ENCODE measurements at regions not wholly inside any gene's neighbourhood (a gene's known extent, or its start where the extent isn't known, plus 50 kb on each side); places are given as distances from the start of the nearest gene placed in this dataset.

DNA sequence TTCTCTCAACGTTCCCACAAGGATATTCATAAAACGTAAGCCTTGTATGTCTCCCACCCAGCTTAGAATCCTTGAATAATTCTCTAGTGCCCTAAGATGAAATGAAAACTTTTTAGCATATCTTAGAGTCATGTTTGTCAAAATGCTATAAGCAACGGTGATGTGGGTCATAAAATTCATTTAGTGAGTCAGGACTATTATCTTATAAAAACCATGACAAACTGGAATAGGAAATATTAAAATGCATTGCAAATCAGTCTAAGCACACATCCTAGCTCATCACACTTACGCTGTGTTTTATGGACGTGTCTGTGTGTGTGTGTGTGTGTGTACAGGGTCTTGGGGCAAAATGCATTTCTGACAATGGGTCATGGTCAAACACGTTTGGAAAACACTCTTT, 119.9 kb upstream of the ST6GAL2 start:
- Histone ChIP-seq H3K9ac (ENCODE audit: insufficient read depth, low read length, poor library complexity, severe bottlenecking) (no peak overlapping the region), H2AFZ (ENCODE audit: insufficient read depth, low read depth, low read length, poor library complexity, severe bottlenecking) (no peak overlapping the region), H3K4me1 (ENCODE audit: control insufficient read depth in 1 of 2, insufficient read depth in 2 of 2, low read length in 2 of 2) (no peaks in the 10 kb centered on the region), H3K27ac (ENCODE audit: low read depth in 1 of 2, low read length in 2 of 2) (no peak overlapping the region), H4K20me1 (ENCODE audit: insufficient read depth, low read length) (no peaks in the 10 kb centered on the region), H3K36me3 (replicated peaks in 1 of 2; ENCODE audit: control insufficient read depth in 1 of 2, insufficient read depth in 2 of 2, low read length in 2 of 2) (no peaks in the 10 kb centered on the region), H3K27me3 (ENCODE audit: control insufficient read depth in 2 of 2, insufficient read depth in 2 of 2, low read length in 2 of 2) (no peaks in the 10 kb centered on the region), H3K79me2 (ENCODE audit: insufficient read depth, low read length) (no peaks in the 10 kb centered on the region), H3K9me3 (replicated peaks in 1 of 2; ENCODE audit: control insufficient read depth in 1 of 2, insufficient read depth in 1 of 2, low read length in 2 of 2) (no peaks in the 10 kb centered on the region), H3K4me3 (replicated peaks in 1 of 3; ENCODE audit: low read depth in 2 of 3, low read length in 3 of 3) (no peak overlapping the region), H3K4me2 (replicated peaks; ENCODE audit: extremely low read depth, low read length, poor library complexity, severe bottlenecking) (no peak overlapping the region)
- WGBS (ENCODE audit: insufficient coverage), result 71% methylated on average over 1 of the region's 6 CpGs
- H3K27ac Mint-ChIP-seq, result no peak overlapping the region
- H3K27me3 Mint-ChIP-seq (ENCODE audit: low read depth in 3 of 3), result peaks cover 0 to 3% (median 2%) of the 10 kb centered on the region in 3 donors
- no peak overlapping the region for H3K4me3 Mint-ChIP-seq
- peaks cover 1 to 10% (median 6%) of the 10 kb centered on the region in 7 donors for H3K9me3 Mint-ChIP-seq
- no peaks in the 10 kb centered on the region for H3K4me1 Mint-ChIP-seq
- no peaks in the 10 kb centered on the region for H3K36me3 Mint-ChIP-seq
- DNase-seq, result no peak
- TF ChIP-seq, protein P1, sequence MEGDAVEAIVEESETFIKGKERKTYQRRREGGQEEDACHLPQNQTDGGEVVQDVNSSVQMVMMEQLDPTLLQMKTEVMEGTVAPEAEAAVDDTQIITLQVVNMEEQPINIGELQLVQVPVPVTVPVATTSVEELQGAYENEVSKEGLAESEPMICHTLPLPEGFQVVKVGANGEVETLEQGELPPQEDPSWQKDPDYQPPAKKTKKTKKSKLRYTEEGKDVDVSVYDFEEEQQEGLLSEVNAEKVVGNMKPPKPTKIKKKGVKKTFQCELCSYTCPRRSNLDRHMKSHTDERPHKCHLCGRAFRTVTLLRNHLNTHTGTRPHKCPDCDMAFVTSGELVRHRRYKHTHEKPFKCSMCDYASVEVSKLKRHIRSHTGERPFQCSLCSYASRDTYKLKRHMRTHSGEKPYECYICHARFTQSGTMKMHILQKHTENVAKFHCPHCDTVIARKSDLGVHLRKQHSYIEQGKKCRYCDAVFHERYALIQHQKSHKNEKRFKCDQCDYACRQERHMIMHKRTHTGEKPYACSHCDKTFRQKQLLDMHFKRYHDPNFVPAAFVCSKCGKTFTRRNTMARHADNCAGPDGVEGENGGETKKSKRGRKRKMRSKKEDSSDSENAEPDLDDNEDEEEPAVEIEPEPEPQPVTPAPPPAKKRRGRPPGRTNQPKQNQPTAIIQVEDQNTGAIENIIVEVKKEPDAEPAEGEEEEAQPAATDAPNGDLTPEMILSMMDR (IDR thresholded peaks at IDR 0.05), result no peak
- intact Hi-C loops (cut with micrococcal nuclease), result no loop called here

DNA sequence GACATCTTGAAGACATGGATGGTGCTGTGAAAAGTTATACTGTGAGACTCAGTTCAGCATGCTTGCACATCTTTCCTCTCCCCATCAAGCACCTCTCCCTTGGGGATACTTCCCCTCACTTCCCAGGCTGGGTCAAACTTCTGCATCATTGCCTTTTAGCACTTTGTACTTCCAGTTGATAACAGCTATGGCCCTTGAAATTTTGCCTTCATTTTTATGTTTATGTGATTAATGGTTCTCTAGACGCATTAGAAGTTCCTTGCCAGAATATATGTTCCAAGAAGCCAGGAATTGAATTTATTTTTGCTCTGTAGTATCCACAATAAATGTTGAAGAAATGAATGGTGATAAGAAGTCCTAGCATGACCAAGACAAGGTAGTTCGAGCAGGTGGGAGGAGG, 120.9 kb upstream of the ST6GAL2 start:
- intact Hi-C loops (cut with micrococcal nuclease), result no loop called here
- H3K27ac ChIP-seq (ENCODE audit: low read depth in 1 of 2, low read length in 2 of 2), result no peak overlapping the region
- no peak overlapping the region for H3K4me3 ChIP-seq (replicated peaks in 1 of 3; ENCODE audit: low read depth in 2 of 3, low read length in 3 of 3)
- Mint-ChIP-seq H3K36me3 (no peaks in the 10 kb centered on the region), H3K27me3 (ENCODE audit: low read depth in 3 of 3) (peaks cover 0 to 4% (median 2%) of the 10 kb centered on the region in 3 donors), H3K4me1 (no peaks in the 10 kb centered on the region), H3K4me3 (no peak overlapping the region), H3K27ac (no peak overlapping the region), H3K9me3 (peaks cover 1 to 10% (median 6%) of the 10 kb centered on the region in 7 donors)
- no peaks in the 10 kb centered on the region for H4K20me1 ChIP-seq (ENCODE audit: insufficient read depth, low read length)
- H3K4me1 ChIP-seq (ENCODE audit: control insufficient read depth in 1 of 2, insufficient read depth in 2 of 2, low read length in 2 of 2), result no peaks in the 10 kb centered on the region
- H3K27me3 ChIP-seq (ENCODE audit: control insufficient read depth in 2 of 2, insufficient read depth in 2 of 2, low read length in 2 of 2), result no peaks in the 10 kb centered on the region
- DNase-seq, result no peak
- H2AFZ ChIP-seq (ENCODE audit: insufficient read depth, low read depth, low read length, poor library complexity, severe bottlenecking), result no peak overlapping the region
- H3K79me2 ChIP-seq (ENCODE audit: insufficient read depth, low read length), result no peaks in the 10 kb centered on the region
- H3K4me2 ChIP-seq (replicated peaks; ENCODE audit: extremely low read depth, low read length, poor library complexity, severe bottlenecking), result no peak overlapping the region
- no peaks in the 10 kb centered on the region for H3K9me3 ChIP-seq (replicated peaks in 1 of 2; ENCODE audit: control insufficient read depth in 1 of 2, insufficient read depth in 1 of 2, low read length in 2 of 2)
- H3K36me3 ChIP-seq (replicated peaks in 1 of 2; ENCODE audit: control insufficient read depth in 1 of 2, insufficient read depth in 2 of 2, low read length in 2 of 2), result no peaks in the 10 kb centered on the region
- WGBS (ENCODE audit: insufficient coverage), result 100% methylated on average over 1 of the region's 2 CpGs
- H3K9ac ChIP-seq (ENCODE audit: insufficient read depth, low read length, poor library complexity, severe bottlenecking), result no peak overlapping the region
- TF ChIP-seq, protein P1 (IDR thresholded peaks at IDR 0.05), result no peak

Data from CD14-positive monocyte (primary cell).